ENCODE measurements at regions not wholly inside any gene's neighbourhood (a gene's known extent, or its start where the extent isn't known, plus 50 kb on each side); places are given as distances from the start of the nearest gene placed in this dataset.
"Not testable (repeated sequence)": the region's sequence is repeated elsewhere in the genome, so short reads cannot be mapped to it uniquely, and the experiment has no call there.

- no peaks in the 10 kb centered on the region for H3K36me3 Mint-ChIP-seq (ENCODE audit: low read depth)
- intact Hi-C loops (cut with micrococcal nuclease), result no loop called here
- DNase-seq (ENCODE audit: low spot score), result no peak
These were observed 55.9 kb upstream of the ALB start for GRCh38 chr4:73348185-73348584.

GRCh38 chr4:73347497-73347896, 56.6 kb upstream of the ALB start:
- intact Hi-C loops (cut with micrococcal nuclease), result no loop called here
- no peaks in the 10 kb centered on the region for H3K9me3 Mint-ChIP-seq
- H3K4me3 Mint-ChIP-seq, result no peak overlapping the region
- no peaks in the 10 kb centered on the region for H3K36me3 Mint-ChIP-seq (ENCODE audit: low read depth)
- H3K4me1 Mint-ChIP-seq (ENCODE audit: low read depth), result no peaks in the 10 kb centered on the region
- no peak for DNase-seq (ENCODE audit: low spot score)
- H3K27ac Mint-ChIP-seq, result no peak overlapping the region
- H3K27me3 Mint-ChIP-seq (ENCODE audit: insufficient read depth), result peaks cover 3% of the 10 kb centered on the region

More at GRCh38 chr4:73348185-73348584, 55.9 kb upstream of the ALB start:
- peaks cover 2% of the 10 kb centered on the region for H3K27me3 Mint-ChIP-seq (ENCODE audit: insufficient read depth)
- H3K27ac Mint-ChIP-seq, result no peak overlapping the region
- no peaks in the 10 kb centered on the region for H3K9me3 Mint-ChIP-seq
- H3K4me3 Mint-ChIP-seq, result no peak overlapping the region
- no peaks in the 10 kb centered on the region for H3K4me1 Mint-ChIP-seq (ENCODE audit: low read depth)

GRCh38 chr4:73345399-73345975, 58.6 kb upstream of the ALB start:
- H3K9me3 Mint-ChIP-seq, result no peaks in the 10 kb centered on the region
- no peak for DNase-seq (ENCODE audit: low spot score)
- no peaks in the 10 kb centered on the region for H3K4me1 Mint-ChIP-seq (ENCODE audit: low read depth)
- H3K27ac Mint-ChIP-seq, result no peak overlapping the region
- intact Hi-C loops (cut with micrococcal nuclease), result no loop called here
- H3K27me3 Mint-ChIP-seq (ENCODE audit: insufficient read depth), result peaks cover 5% of the 10 kb centered on the region
- H3K4me3 Mint-ChIP-seq, result no peak overlapping the region
- H3K36me3 Mint-ChIP-seq (ENCODE audit: low read depth), result no peaks in the 10 kb centered on the region

- no peaks in the 10 kb centered on the region for H3K4me1 Mint-ChIP-seq (ENCODE audit: low read depth)
- H3K27ac Mint-ChIP-seq, result no peak overlapping the region
- H3K4me3 Mint-ChIP-seq, result no peak overlapping the region
- intact Hi-C loops (cut with micrococcal nuclease), result no loop called here
- peaks cover 5% of the 10 kb centered on the region for H3K27me3 Mint-ChIP-seq (ENCODE audit: insufficient read depth)
- H3K36me3 Mint-ChIP-seq (ENCODE audit: low read depth), result no peaks in the 10 kb centered on the region
- no peaks in the 10 kb centered on the region for H3K9me3 Mint-ChIP-seq
- no peak for DNase-seq (ENCODE audit: low spot score)
These were observed 60.0 kb upstream of the ALB start for GRCh38 chr4:73344106-73344505.

- H3K4me1 Mint-ChIP-seq (ENCODE audit: low read depth), result no peaks in the 10 kb centered on the region
- intact Hi-C loops (cut with micrococcal nuclease), result no loop called here
- H3K9me3 Mint-ChIP-seq, result no peaks in the 10 kb centered on the region
- DNase-seq (ENCODE audit: low spot score), result no peak
- H3K27ac Mint-ChIP-seq, result no peak overlapping the region
- peaks cover 5% of the 10 kb centered on the region for H3K27me3 Mint-ChIP-seq (ENCODE audit: insufficient read depth)
- no peaks in the 10 kb centered on the region for H3K36me3 Mint-ChIP-seq (ENCODE audit: low read depth)
- no peak overlapping the region for H3K4me3 Mint-ChIP-seq
These were observed 60.7 kb upstream of the ALB start for GRCh38 chr4:73343432-73343831.

GRCh38 chr4:73341454-73341853, 62.6 kb upstream of the ALB start:
- Mint-ChIP-seq H3K27me3 (ENCODE audit: insufficient read depth) (peaks cover 5% of the 10 kb centered on the region), H3K9me3 (no peaks in the 10 kb centered on the region), H3K4me3 (no peak overlapping the region), H3K27ac (no peak overlapping the region), H3K4me1 (ENCODE audit: low read depth) (no peaks in the 10 kb centered on the region), H3K36me3 (ENCODE audit: low read depth) (no peaks in the 10 kb centered on the region)
- intact Hi-C loops (cut with micrococcal nuclease), result loop anchor here (1.0 kb wide), 1 partner anchor 312 kb away; no protein-coding TSS in a partner anchor
- DNase-seq (ENCODE audit: low spot score), result no peak

GRCh38 chr4:73340917-73341316, 63.2 kb upstream of the ALB start:
- Mint-ChIP-seq H3K27me3 (ENCODE audit: insufficient read depth) (peaks cover 5% of the 10 kb centered on the region), H3K9me3 (no peaks in the 10 kb centered on the region), H3K36me3 (ENCODE audit: low read depth) (no peaks in the 10 kb centered on the region), H3K4me1 (ENCODE audit: low read depth) (no peaks in the 10 kb centered on the region), H3K27ac (no peak overlapping the region), H3K4me3 (no peak overlapping the region)
- no peak for DNase-seq (ENCODE audit: low spot score)
- intact Hi-C loops (cut with micrococcal nuclease), result loop anchor here (1.0 kb wide), 1 partner anchor 312 kb away; no protein-coding TSS in a partner anchor

- Mint-ChIP-seq H3K4me3 (no peak overlapping the region), H3K4me1 (ENCODE audit: low read depth) (no peaks in the 10 kb centered on the region), H3K27ac (no peak overlapping the region), H3K9me3 (no peaks in the 10 kb centered on the region), H3K27me3 (ENCODE audit: insufficient read depth) (no peaks in the 10 kb centered on the region), H3K36me3 (ENCODE audit: low read depth) (no peaks in the 10 kb centered on the region)
- intact Hi-C loops (cut with micrococcal nuclease), result no loop called here
- DNase-seq (ENCODE audit: low spot score), result no peak
These were observed 68.4 kb upstream of the ALB start for GRCh38 chr4:73335679-73336078.

- DNase-seq (ENCODE audit: low spot score); H3K27me3 Mint-ChIP-seq (ENCODE audit: insufficient read depth); intact Hi-C loops (cut with micrococcal nuclease); H3K27ac Mint-ChIP-seq; H3K36me3 Mint-ChIP-seq (ENCODE audit: low read depth); H3K4me1 Mint-ChIP-seq (ENCODE audit: low read depth); H3K9me3 Mint-ChIP-seq; H3K4me3 Mint-ChIP-seq: not testable (repeated sequence)
These were observed 72.1 kb upstream of the ALB start for GRCh38 chr4:73332012-73332411.

GRCh38 chr4:73329300-73329699, 70.7 kb upstream of the ANKRD17 start:
- H3K36me3 Mint-ChIP-seq (ENCODE audit: low read depth), result no peaks in the 10 kb centered on the region
- peaks cover 4% of the 10 kb centered on the region for H3K9me3 Mint-ChIP-seq
- no peaks in the 10 kb centered on the region for H3K4me1 Mint-ChIP-seq (ENCODE audit: low read depth)
- DNase-seq (ENCODE audit: low spot score), result no peak
- no peak overlapping the region for H3K4me3 Mint-ChIP-seq
- H3K27me3 Mint-ChIP-seq (ENCODE audit: insufficient read depth), result no peaks in the 10 kb centered on the region
- no peak overlapping the region for H3K27ac Mint-ChIP-seq
- intact Hi-C loops (cut with micrococcal nuclease), result no loop called here

- H3K9me3 Mint-ChIP-seq, result peaks cover 19% of the 10 kb centered on the region
- DNase-seq (ENCODE audit: low spot score); H3K27ac Mint-ChIP-seq; H3K4me1 Mint-ChIP-seq (ENCODE audit: low read depth); H3K36me3 Mint-ChIP-seq (ENCODE audit: low read depth); H3K4me3 Mint-ChIP-seq; H3K27me3 Mint-ChIP-seq (ENCODE audit: insufficient read depth); intact Hi-C loops (cut with micrococcal nuclease): not testable (repeated sequence)
These were observed 67.2 kb upstream of the ANKRD17 start for GRCh38 chr4:73325776-73326175.

- DNase-seq (ENCODE audit: low spot score), result no peak
- H3K36me3 Mint-ChIP-seq (ENCODE audit: low read depth), result no peaks in the 10 kb centered on the region
- H3K4me3 Mint-ChIP-seq, result no peak overlapping the region
- peaks cover 11% of the 10 kb centered on the region for H3K9me3 Mint-ChIP-seq
- H3K4me1 Mint-ChIP-seq (ENCODE audit: low read depth), result no peaks in the 10 kb centered on the region
- no peak overlapping the region for H3K27ac Mint-ChIP-seq
- H3K27me3 Mint-ChIP-seq (ENCODE audit: insufficient read depth), result no peaks in the 10 kb centered on the region
- intact Hi-C loops (cut with micrococcal nuclease), result no loop called here
These were observed 58.5 kb upstream of the ANKRD17 start for GRCh38 chr4:73317092-73317491.

GRCh38 chr4:73315091-73315490, 56.5 kb upstream of the ANKRD17 start:
- H3K27me3 Mint-ChIP-seq (ENCODE audit: insufficient read depth), result no peaks in the 10 kb centered on the region
- DNase-seq (ENCODE audit: low spot score), result no peak
- no peaks in the 10 kb centered on the region for H3K36me3 Mint-ChIP-seq (ENCODE audit: low read depth)
- H3K4me3 Mint-ChIP-seq, result no peak overlapping the region
- intact Hi-C loops (cut with micrococcal nuclease), result no loop called here
- H3K9me3 Mint-ChIP-seq, result no peaks in the 10 kb centered on the region
- H3K27ac Mint-ChIP-seq, result no peak overlapping the region
- no peaks in the 10 kb centered on the region for H3K4me1 Mint-ChIP-seq (ENCODE audit: low read depth)

GRCh38 chr4:73312967-73313366, 54.4 kb upstream of the ANKRD17 start:
- Mint-ChIP-seq H3K9me3 (no peaks in the 10 kb centered on the region), H3K27ac (no peak overlapping the region), H3K36me3 (ENCODE audit: low read depth) (no peaks in the 10 kb centered on the region), H3K4me3 (no peak overlapping the region), H3K27me3 (ENCODE audit: insufficient read depth) (no peaks in the 10 kb centered on the region), H3K4me1 (ENCODE audit: low read depth) (no peaks in the 10 kb centered on the region)
- DNase-seq (ENCODE audit: low spot score), result no peak
- intact Hi-C loops (cut with micrococcal nuclease), result no loop called here

Measured in activated T-helper 1 cell treated with anti-CD3 and anti-CD28 coated beads, Interleukin-12 subunit alpha, Interleukin-12 subunit beta, Interleukin-2, Interleukin-4 antibody, amounts not matched to agents 30 ng/mL and 10 ng/mL and 1 ng/mL, durations not matched to agents 14 hours and 24 hours and 36 hours (primary cell).